Caco-2 (cell line): ENCODE measurements at regions not wholly inside any gene's neighbourhood (a gene's known extent, or its start where the extent isn't known, plus 50 kb on each side); places are given as distances from the start of the nearest gene placed in this dataset.

Source experiments
- BruUV-seq: library from RNA; stranded (reverse); fragments of 400-500 nt; replicated peaks from 2 replicates; lab custom pipeline; 2021; lab: Mats Ljungman, UMichigan
- CTCF ChIA-PET: fragments of 300-600 bp; sonication (Branson Sonifier 250); formaldehyde crosslinking; loops from one replicate; lab custom pipeline; 2022; ENCODE audit warnings: antibody characterized with exemption; lab: Charles Lee
- POLR2A ChIA-PET: fragments of 300-600 bp; sonication (Branson Sonifier 250); formaldehyde crosslinking; loops from one replicate; lab custom pipeline; 2022; ENCODE audit warnings: antibody characterized with exemption; lab: Charles Lee
- DNase-seq, 2 experiments: peaks; one replicate each; pipeline versions ENCODE4 v3.0.0 to v3.0.0-alpha.2; 2020 to 2022
- H3K27me3 ChIP-seq: replicated peaks from 2 replicates; pipeline ENCODE4 v1.6.0; 2011; ENCODE audit warnings: low read length; ENCODE audit not compliant: control insufficient read depth, insufficient read depth
- H3K36me3 ChIP-seq: 2 replicates; pipeline ENCODE4 v1.5.1; 2011; ENCODE audit warnings: low read length; ENCODE audit not compliant: control insufficient read depth, insufficient read depth
- H3K4me1 ChIP-seq: fragments of 250-450 bp; sonication (Bioruptor Pico); 2 replicates; pipeline ENCODE4 v1.5.1; 2020; ENCODE audit warnings: mild to moderate bottlenecking
- H3K4me3 ChIP-seq: 2 replicates; pipeline ENCODE4 v1.5.1; 2011; ENCODE audit warnings: low read depth, mild to moderate bottlenecking, control low read depth, low read length
- H3K9me3 ChIP-seq: fragments of 250-450 bp; sonication (Bioruptor Pico); 2 replicates; pipeline ENCODE4 v1.5.1; 2020; ENCODE audit warnings: mild to moderate bottlenecking, moderate library complexity
- H3K27ac Mint-ChIP-seq: one replicate; pipeline ENCODE4 v1.8.0; 2022; ENCODE audit warnings: mixed read lengths; ENCODE audit not compliant: unreplicated experiment
- H3K27me3 Mint-ChIP-seq: one replicate; pipeline ENCODE4 v1.8.0; 2022; ENCODE audit warnings: mixed read lengths; ENCODE audit not compliant: insufficient read depth, unreplicated experiment
- H3K36me3 Mint-ChIP-seq: one replicate; pipeline ENCODE4 v1.8.0; 2022; ENCODE audit warnings: mild to moderate bottlenecking, mixed read lengths; ENCODE audit not compliant: insufficient read depth, unreplicated experiment
- H3K4me1 Mint-ChIP-seq: one replicate; pipeline ENCODE4 v1.8.0; 2022; ENCODE audit warnings: low read depth, mixed read lengths; ENCODE audit not compliant: unreplicated experiment
- H3K4me3 Mint-ChIP-seq: one replicate; pipeline ENCODE4 v1.8.0; 2022; ENCODE audit warnings: mild to moderate bottlenecking, moderate library complexity, mixed read lengths; ENCODE audit not compliant: unreplicated experiment
- H3K9me3 Mint-ChIP-seq: one replicate; pipeline ENCODE4 v1.8.0; 2022; ENCODE audit warnings: mixed read lengths; ENCODE audit not compliant: unreplicated experiment
- intact Hi-C: fragments of 100-400 bp; cut with micrococcal nuclease; formaldehyde crosslinking; loops from one replicate; pipeline ENCODE4 v1.10.0; 2022; ENCODE audit not compliant: unreplicated experiment
- TF ChIP-seq, protein P1 (sequence below), 2 experiments: fragments of 200-600 bp in 1 of 2; IDR thresholded peaks; 1 replicate in 1 of 2; 2 replicates in 1 of 2; pipeline versions ENCODE4 v1.5.1 to v1.8.0; 2011 to 2022; ENCODE audit warnings: antibody characterized with exemption in 1 of 2, control low read depth in 1 of 2, inconsistent platforms in 1 of 2, low read depth in 1 of 2, low read length in 1 of 2, mild to moderate bottlenecking in 1 of 2, moderate library complexity in 1 of 2; ENCODE audit not compliant: insufficient read depth in 1 of 2, severe bottlenecking in 1 of 2, unreplicated experiment in 1 of 2

DNA sequence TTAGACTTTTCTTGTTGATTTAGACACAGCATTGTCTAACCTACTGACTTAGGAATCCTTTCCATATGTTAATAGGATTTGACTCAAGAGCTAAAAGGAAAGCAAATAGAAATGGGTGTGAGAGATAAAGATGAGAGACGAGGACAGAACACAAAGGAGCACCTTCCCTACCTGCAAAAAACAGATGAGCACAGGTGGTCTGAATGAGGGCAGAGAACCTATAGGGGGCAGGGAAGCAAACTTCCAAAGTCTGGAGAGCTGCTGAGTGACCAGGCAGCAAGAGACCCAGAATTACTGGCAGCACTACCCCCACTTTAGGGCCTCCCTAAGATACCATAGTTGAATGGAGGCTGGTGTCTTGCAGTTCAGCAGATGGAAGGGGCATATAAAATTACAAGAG is 98.1 kb upstream of the CTNNB1 start:
- BruUV-seq, result no TSS peak
- Histone ChIP-seq H3K27me3 (no peaks in the 10 kb centered on the region), H3K9me3 (no peaks in the 10 kb centered on the region), H3K4me1 (peaks cover 29% of the 10 kb centered on the region), H3K36me3 (no peaks in the 10 kb centered on the region), H3K4me3 (no peak overlapping the region)
- Mint-ChIP-seq H3K27ac (no peak overlapping the region), H3K4me1 (peaks cover 7% of the 10 kb centered on the region), H3K4me3 (no peak overlapping the region), H3K9me3 (no peaks in the 10 kb centered on the region), H3K36me3 (peaks cover 3% of the 10 kb centered on the region), H3K27me3 (no peaks in the 10 kb centered on the region)
- ChIA-PET POLR2A (no interaction called here), CTCF (no interaction called here)
- intact Hi-C loops, result loop anchor here (5.0 kb wide), 1 partner anchor 66 kb away; no protein-coding TSS in a partner anchor
- no peak for DNase-seq
- TF ChIP-seq, protein P1, sequence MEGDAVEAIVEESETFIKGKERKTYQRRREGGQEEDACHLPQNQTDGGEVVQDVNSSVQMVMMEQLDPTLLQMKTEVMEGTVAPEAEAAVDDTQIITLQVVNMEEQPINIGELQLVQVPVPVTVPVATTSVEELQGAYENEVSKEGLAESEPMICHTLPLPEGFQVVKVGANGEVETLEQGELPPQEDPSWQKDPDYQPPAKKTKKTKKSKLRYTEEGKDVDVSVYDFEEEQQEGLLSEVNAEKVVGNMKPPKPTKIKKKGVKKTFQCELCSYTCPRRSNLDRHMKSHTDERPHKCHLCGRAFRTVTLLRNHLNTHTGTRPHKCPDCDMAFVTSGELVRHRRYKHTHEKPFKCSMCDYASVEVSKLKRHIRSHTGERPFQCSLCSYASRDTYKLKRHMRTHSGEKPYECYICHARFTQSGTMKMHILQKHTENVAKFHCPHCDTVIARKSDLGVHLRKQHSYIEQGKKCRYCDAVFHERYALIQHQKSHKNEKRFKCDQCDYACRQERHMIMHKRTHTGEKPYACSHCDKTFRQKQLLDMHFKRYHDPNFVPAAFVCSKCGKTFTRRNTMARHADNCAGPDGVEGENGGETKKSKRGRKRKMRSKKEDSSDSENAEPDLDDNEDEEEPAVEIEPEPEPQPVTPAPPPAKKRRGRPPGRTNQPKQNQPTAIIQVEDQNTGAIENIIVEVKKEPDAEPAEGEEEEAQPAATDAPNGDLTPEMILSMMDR (IDR thresholded peaks at IDR 0.05; ENCODE audit: insufficient read depth in 1 of 2, low read depth in 1 of 2, low read length in 1 of 2, severe bottlenecking in 1 of 2, unreplicated experiment in 1 of 2), result no peak

DNA sequence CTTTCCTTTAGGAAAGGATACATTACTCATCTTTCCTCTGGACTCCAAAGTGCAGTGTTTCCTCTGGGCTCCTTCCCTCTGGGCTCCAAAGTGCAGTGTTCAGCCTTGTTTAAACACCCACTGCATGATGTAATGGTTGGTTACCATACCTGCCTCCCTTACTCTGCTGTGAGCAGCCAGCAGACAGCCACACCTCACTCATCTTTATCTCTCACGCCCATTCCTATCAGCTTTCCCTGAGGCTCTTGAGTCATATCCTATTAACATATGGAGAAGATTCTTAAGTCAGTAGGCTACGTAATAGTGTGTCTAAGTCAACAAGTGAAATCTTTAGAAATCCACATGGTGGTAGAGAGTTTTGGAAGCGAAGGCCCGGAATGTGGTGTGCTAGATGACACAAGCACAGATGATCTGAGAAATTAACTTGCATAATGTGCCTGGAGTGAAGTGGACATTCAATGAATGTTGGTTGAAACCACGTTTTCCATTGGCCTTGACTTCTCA is 97.2 kb upstream of the CTNNB1 start:
- Mint-ChIP-seq H3K9me3 (no peaks in the 10 kb centered on the region), H3K4me3 (no peak overlapping the region), H3K4me1 (peaks cover 7% of the 10 kb centered on the region), H3K27me3 (no peaks in the 10 kb centered on the region), H3K27ac (no peak overlapping the region), H3K36me3 (no peaks in the 10 kb centered on the region)
- DNase-seq, result peak; percentile 82 to 86
- POLR2A ChIA-PET, result no interaction called here
- no TSS peak for BruUV-seq
- Histone ChIP-seq H3K27me3 (no peaks in the 10 kb centered on the region), H3K9me3 (no peaks in the 10 kb centered on the region), H3K4me3 (no peak overlapping the region), H3K36me3 (no peaks in the 10 kb centered on the region), H3K4me1 (peaks cover 29% of the 10 kb centered on the region)
- CTCF ChIA-PET, result no interaction called here
- TF ChIP-seq, protein P1 (IDR thresholded peaks at IDR 0.05; ENCODE audit: insufficient read depth in 1 of 2, low read depth in 1 of 2, low read length in 1 of 2, severe bottlenecking in 1 of 2, unreplicated experiment in 1 of 2), result no peak
- intact Hi-C loops, result loop anchor here (1.0 to 5.0 kb wide), 2 partner anchors 65 to 89 kb away; no protein-coding TSS in a partner anchor

DNA sequence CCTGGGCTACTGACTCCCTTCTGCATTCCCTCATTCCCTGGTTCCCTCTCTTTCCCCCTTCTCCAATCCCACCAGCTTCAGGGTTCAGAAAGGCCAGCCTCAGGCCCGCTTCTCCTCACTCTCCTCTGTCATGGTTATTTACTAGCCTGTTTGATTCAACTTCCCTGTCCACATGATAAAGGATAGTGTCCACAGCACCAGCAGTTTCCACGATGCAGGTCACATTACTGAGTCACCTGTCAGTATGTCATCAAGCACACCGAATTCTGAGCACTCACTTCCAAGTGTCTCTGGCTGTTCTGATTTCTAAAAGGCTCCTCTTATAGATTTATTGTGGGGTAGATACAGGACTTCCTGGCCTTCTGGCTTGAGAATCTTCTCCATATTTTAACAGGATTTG is 96.6 kb upstream of the CTNNB1 start:
- POLR2A ChIA-PET, result no interaction called here
- BruUV-seq, result no TSS peak
- no peak overlapping the region for H3K27ac Mint-ChIP-seq

More for the DNA sequence above, 96.6 kb upstream of the CTNNB1 start:
- no peaks in the 10 kb centered on the region for H3K9me3 Mint-ChIP-seq
- no peak for DNase-seq
- peaks cover 3% of the 10 kb centered on the region for H3K4me1 Mint-ChIP-seq
- intact Hi-C loops, result loop anchor here (1.0 to 5.0 kb wide), 2 partner anchors 65 to 89 kb away; no protein-coding TSS in a partner anchor
- H3K36me3 Mint-ChIP-seq, result no peaks in the 10 kb centered on the region
- no peak overlapping the region for H3K4me3 Mint-ChIP-seq
- H3K4me3 ChIP-seq, result no peak overlapping the region
- TF ChIP-seq, protein P1 (IDR thresholded peaks at IDR 0.05; ENCODE audit: insufficient read depth in 1 of 2, low read depth in 1 of 2, low read length in 1 of 2, severe bottlenecking in 1 of 2, unreplicated experiment in 1 of 2), result no peak
- no peaks in the 10 kb centered on the region for H3K27me3 Mint-ChIP-seq
- H3K4me1 ChIP-seq, result peaks cover 29% of the 10 kb centered on the region
- H3K9me3 ChIP-seq, result no peaks in the 10 kb centered on the region
- H3K36me3 ChIP-seq, result no peaks in the 10 kb centered on the region
- CTCF ChIA-PET, result no interaction called here
- no peaks in the 10 kb centered on the region for H3K27me3 ChIP-seq
